Tibial nerve (tissue), 4 donors: ENCODE measurements at regions not wholly inside any gene's neighbourhood (a gene's known extent, or its start where the extent isn't known, plus 50 kb on each side); places are given as distances from the start of the nearest gene placed in this dataset.
"Not testable (repeated sequence)": the region's sequence is repeated elsewhere in the genome, so short reads cannot be mapped to it uniquely, and the experiment has no call there.

Experiments
- DNase-seq, 2 donors: peaks; one replicate each; pipeline ENCODE4 v3.0.0-alpha.2; 2019; ENCODE audit warnings: low spot score in 2 of 2
- H3K27ac ChIP-seq, 4 donors: fragments of 200-600 bp; sonication (generic) in 3 of 4; one replicate each; pipeline ENCODE4 v1.5.1; 2017 to 2019; ENCODE audit warnings: mild to moderate bottlenecking in 1 of 4
- H3K27me3 ChIP-seq, 2 donors: fragments of 200-600 bp; sonication (generic) in 1 of 2; one replicate each; pipeline versions ENCODE4 v1.5.1 to v1.6.0; 2017 to 2019
- H3K36me3 ChIP-seq, 3 donors: fragments of 200-600 bp; sonication (generic); one replicate each; pipeline ENCODE4 v1.5.1; 2018 to 2019
- H3K4me1 ChIP-seq, 4 donors: fragments of 200-600 bp; sonication (generic) in 3 of 4; one replicate each; pipeline ENCODE4 v1.5.1; 2017 to 2019
- H3K4me3 ChIP-seq, 4 donors: fragments of 200-600 bp; sonication (generic) in 3 of 4; one replicate each; pipeline ENCODE4 v1.5.1; 2017 to 2019; ENCODE audit warnings: mild to moderate bottlenecking in 1 of 4, moderate library complexity in 1 of 4
- H3K9me3 ChIP-seq, 4 donors: fragments of 200-600 bp; sonication (generic) in 3 of 4; one replicate each; pipeline ENCODE4 v1.5.1; 2017 to 2019
- EP300 ChIP-seq, 2 donors: sonication (generic); formaldehyde crosslinking; IDR thresholded peaks; one replicate each; pipeline ENCODE4 v1.6.1; 2017; ENCODE audit warnings: antibody characterized with exemption in 2 of 2, mild to moderate bottlenecking in 1 of 2
- POLR2A ChIP-seq, 2 donors: fragments of 450-650 bp; IDR thresholded peaks; one replicate each; pipeline ENCODE4 v1.6.1; 2017; ENCODE audit warnings: antibody characterized with exemption in 2 of 2, mild to moderate bottlenecking in 2 of 2, moderate library complexity in 2 of 2
- WGBS, 2 donors: methylation state at CpG; one replicate each; pipeline ENCODE4 v1.1.5; 2018; 5-methylcytosine and 5-hydroxymethylcytosine counted together
- TF ChIP-seq, protein P1 (sequence below), 5 experiments: fragments of 200-600 bp in 3 of 5; fragments of 450-650 bp in 2 of 5; sonication (generic) in 3 of 5; IDR thresholded peaks; one replicate each; pipeline ENCODE4 v1.5.1; 2016 to 2019; ENCODE audit warnings: antibody characterized with exemption in 5 of 5, mild to moderate bottlenecking in 3 of 5, moderate library complexity in 2 of 5

DNA sequence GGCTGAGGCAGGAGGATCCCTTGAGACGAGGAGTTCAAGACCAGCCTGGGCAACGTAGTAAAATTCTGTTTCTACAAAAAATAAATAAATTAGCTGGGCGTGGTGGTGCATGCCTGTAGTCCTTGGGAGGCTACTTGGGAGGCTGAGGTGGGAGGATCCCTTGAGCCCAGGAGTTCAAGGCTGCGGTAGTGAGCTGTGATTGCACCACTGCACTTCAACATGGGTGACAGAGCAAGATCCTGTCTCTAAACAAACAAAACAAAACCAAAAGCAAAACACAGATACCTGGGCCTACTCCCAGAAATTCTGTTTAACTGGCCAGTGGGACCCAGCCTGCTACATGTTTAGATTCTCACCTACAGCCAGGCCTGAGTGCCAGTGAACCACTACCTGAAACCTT lies 74.6 kb upstream of the MEDAG start:
- no peaks in the 10 kb centered on the region for H3K27me3 ChIP-seq
- no peaks in the 10 kb centered on the region for H3K36me3 ChIP-seq
- 86 to 89% methylated on average over 4 of the region's 4 CpGs for WGBS, 2 donors
- DNase-seq: no peak
- H3K4me3 ChIP-seq: no peak overlapping the region
- peaks cover 0 to 11% (median 0%) of the 10 kb centered on the region in 4 donors for H3K4me1 ChIP-seq
- TF ChIP-seq EP300 (IDR thresholded peaks at IDR 0.05) (no peak), POLR2A (IDR thresholded peaks at IDR 0.05) (no peak)
- TF ChIP-seq, protein P1, sequence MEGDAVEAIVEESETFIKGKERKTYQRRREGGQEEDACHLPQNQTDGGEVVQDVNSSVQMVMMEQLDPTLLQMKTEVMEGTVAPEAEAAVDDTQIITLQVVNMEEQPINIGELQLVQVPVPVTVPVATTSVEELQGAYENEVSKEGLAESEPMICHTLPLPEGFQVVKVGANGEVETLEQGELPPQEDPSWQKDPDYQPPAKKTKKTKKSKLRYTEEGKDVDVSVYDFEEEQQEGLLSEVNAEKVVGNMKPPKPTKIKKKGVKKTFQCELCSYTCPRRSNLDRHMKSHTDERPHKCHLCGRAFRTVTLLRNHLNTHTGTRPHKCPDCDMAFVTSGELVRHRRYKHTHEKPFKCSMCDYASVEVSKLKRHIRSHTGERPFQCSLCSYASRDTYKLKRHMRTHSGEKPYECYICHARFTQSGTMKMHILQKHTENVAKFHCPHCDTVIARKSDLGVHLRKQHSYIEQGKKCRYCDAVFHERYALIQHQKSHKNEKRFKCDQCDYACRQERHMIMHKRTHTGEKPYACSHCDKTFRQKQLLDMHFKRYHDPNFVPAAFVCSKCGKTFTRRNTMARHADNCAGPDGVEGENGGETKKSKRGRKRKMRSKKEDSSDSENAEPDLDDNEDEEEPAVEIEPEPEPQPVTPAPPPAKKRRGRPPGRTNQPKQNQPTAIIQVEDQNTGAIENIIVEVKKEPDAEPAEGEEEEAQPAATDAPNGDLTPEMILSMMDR (IDR thresholded peaks at IDR 0.05): no peak
- H3K9me3 ChIP-seq: peaks cover 0 to 3% (median 0%) of the 10 kb centered on the region in 4 donors
- H3K27ac ChIP-seq: no peak overlapping the region

DNA sequence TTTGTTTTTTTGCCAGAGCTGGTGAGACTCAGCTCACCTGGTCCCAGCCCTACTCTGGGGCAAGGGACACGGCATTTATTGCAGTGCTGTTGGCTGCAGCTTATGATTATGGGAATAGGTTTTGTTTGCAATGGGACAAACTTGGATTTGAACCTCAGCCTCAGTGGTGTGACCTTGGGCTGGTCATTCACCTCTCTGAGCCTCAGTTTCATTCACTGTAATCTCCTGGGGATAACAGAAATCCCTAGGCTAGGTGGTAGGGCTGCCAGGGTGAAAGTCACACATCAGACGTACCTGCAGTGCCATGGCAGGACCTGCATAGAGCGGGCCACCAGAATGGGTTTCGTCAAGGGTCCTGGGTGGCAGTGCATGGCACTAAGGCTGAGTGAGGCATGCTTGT lies 73.7 kb upstream of the MEDAG start:
- Histone ChIP-seq H3K36me3 (no peaks in the 10 kb centered on the region), H3K4me3 (no peak overlapping the region), H3K9me3 (peaks cover 0 to 3% (median 0%) of the 10 kb centered on the region in 4 donors), H3K27ac (no peak overlapping the region), H3K4me1 (peaks cover 0 to 11% (median 0%) of the 10 kb centered on the region in 4 donors), H3K27me3 (no peaks in the 10 kb centered on the region)
- no peak for TF ChIP-seq POLR2A (IDR thresholded peaks at IDR 0.05)
- TF ChIP-seq, protein P1 (IDR thresholded peaks at IDR 0.05): no peak
- no peak for TF ChIP-seq EP300 (IDR thresholded peaks at IDR 0.05)
- no peak for DNase-seq
- 74 to 92% methylated on average over 3 to 4 of the region's 4 CpGs for WGBS, 2 donors

DNA sequence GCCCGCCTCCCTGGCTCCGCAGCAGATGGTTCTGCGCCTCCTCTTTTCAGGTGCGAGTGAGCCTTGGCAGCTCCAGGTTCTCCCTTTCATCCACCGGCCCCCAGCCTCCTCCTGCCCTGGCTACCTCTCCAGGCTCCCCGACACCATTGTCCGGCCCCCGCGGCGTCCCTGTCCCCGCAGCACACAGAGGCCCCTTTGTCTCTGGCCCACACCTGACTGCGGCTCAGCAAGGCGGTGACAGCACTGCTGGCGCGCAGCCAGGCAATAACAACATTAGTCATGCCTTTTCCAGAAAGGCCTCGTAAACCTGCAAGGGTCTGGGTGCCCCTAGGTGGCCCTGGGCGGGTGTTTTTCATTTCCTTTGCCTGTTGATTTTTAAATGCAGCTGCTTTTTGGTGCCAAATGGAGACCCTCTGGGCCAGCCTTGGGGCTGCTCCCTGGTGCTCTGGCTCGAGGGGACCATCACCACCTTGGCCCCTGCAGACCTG lies 73.2 kb upstream of the MEDAG start:
- DNase-seq: no peak
- H3K27ac ChIP-seq: no peak overlapping the region
- WGBS, 2 donors: 38 to 50% methylated on average over 4 to 17 of the region's 18 CpGs
- peaks cover 0 to 11% (median 0%) of the 10 kb centered on the region in 4 donors for H3K4me1 ChIP-seq
- no peaks in the 10 kb centered on the region for H3K27me3 ChIP-seq
- H3K9me3 ChIP-seq: peaks cover 0 to 3% (median 0%) of the 10 kb centered on the region in 4 donors
- no peak overlapping the region for H3K4me3 ChIP-seq
- TF ChIP-seq EP300 (IDR thresholded peaks at IDR 0.05): no peak
- TF ChIP-seq POLR2A (IDR thresholded peaks at IDR 0.05): no peak
- TF ChIP-seq, protein P1 (IDR thresholded peaks at IDR 0.05): no peak
- no peaks in the 10 kb centered on the region for H3K36me3 ChIP-seq

- no peak for TF ChIP-seq EP300 (IDR thresholded peaks at IDR 0.05)
- TF ChIP-seq, protein P1 (IDR thresholded peaks at IDR 0.05): no peak
- no peak for TF ChIP-seq POLR2A (IDR thresholded peaks at IDR 0.05)
- 54 to 56% methylated on average over 7 to 9 of the region's 9 CpGs for WGBS, 2 donors
- no peak for DNase-seq
These were observed 70.6 kb upstream of the MEDAG start for GRCh38 chr13:30835442-30835841.

DNA sequence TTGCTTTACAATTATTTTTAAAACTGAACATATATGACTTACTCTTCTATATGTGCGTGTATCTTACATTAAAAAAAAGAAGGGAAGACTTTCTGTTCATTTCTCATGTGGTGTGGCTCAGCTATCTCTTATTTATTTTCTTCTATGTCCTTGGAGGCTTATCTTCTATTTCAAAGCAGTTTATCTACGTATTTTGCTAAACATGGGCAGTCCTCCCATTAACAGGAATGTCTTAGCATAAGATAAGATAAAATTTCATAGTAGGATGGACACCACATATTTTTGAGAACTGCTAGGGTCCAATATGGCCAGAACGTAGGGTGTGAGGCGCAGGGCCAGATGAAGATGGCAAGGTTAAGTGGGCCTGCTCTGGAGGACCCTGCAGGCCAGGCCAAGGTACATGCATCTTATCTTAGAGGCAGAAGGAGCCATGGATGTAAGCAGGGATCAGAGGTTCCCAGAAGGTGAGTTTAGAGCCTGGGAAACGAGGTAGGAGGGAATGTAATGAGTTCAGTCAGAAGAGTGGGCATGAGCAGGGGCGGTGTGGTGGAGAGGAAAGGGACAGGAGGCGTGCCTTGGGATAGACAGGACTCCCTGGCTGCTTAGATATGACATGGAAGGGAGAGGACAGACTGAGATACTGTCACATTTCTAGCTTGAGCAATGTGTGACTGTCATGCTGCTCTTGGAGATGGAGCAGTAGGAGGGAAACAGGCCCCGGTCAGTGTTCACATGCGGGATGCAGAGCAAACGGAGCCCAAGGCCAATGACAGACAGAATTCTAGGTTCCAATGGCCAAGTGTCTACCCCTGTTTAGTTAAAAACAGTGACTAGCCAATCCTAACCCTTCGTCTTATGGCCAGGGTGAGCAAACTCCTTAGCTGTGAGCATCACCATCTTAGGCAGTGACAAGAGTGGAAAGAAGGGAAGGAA lies 68.6 kb upstream of the MEDAG start:
- Histone ChIP-seq H3K36me3 (no peaks in the 10 kb centered on the region), H3K9me3 (no peaks in the 10 kb centered on the region), H3K27ac (no peak overlapping the region), H3K27me3 (no peaks in the 10 kb centered on the region), H3K4me3 (no peak overlapping the region), H3K4me1 (peaks cover 0 to 11% (median 0%) of the 10 kb centered on the region in 4 donors)
- WGBS, 2 donors: 88 to 94% methylated on average over 11 of the region's 11 CpGs
- TF ChIP-seq EP300 (IDR thresholded peaks at IDR 0.05): no peak
- TF ChIP-seq, protein P1 (IDR thresholded peaks at IDR 0.05): no peak
- no peak for TF ChIP-seq POLR2A (IDR thresholded peaks at IDR 0.05)
- DNase-seq: no peak

More at GRCh38 chr13:30835442-30835841, 70.6 kb upstream of the MEDAG start:
- no peaks in the 10 kb centered on the region for H3K36me3 ChIP-seq
- H3K4me1 ChIP-seq: peaks cover 0 to 11% (median 0%) of the 10 kb centered on the region in 4 donors
- H3K9me3 ChIP-seq: no peaks in the 10 kb centered on the region
- H3K4me3 ChIP-seq: no peak overlapping the region
- H3K27me3 ChIP-seq: no peaks in the 10 kb centered on the region
- H3K27ac ChIP-seq: no peak overlapping the region

- H3K36me3 ChIP-seq, H3K27ac ChIP-seq: not testable (repeated sequence)
- WGBS, 2 donors: 93 to 100% methylated on average over 4 to 22 of the region's 30 CpGs
These were observed 66.4 kb upstream of the MEDAG start for GRCh38 chr13:30839636-30840035.

More at GRCh38 chr13:30839636-30840035, 66.4 kb upstream of the MEDAG start:
- not testable (repeated sequence) for H3K4me3 ChIP-seq, H3K4me1 ChIP-seq, H3K9me3 ChIP-seq, DNase-seq, H3K27me3 ChIP-seq
